Globus pallidus (tissue), 1 donor: ENCODE measurements at regions not wholly inside any gene's neighbourhood (a gene's known extent, or its start where the extent isn't known, plus 50 kb on each side); places are given as distances from the start of the nearest gene placed in this dataset.
"Not testable (repeated sequence)": the region's sequence is repeated elsewhere in the genome, so short reads cannot be mapped to it uniquely, and the experiment has no call there.

ENCODE experiments used
- DNase-seq: peaks from one replicate; pipeline ENCODE4 v3.0.0-alpha.2; 2015; ENCODE audit warnings: low spot score

GRCh38 chr6:7016226-7016625 lies 91.5 kb upstream of the RREB1 start:
- DNase-seq: no peak

GRCh38 chr6:7021301-7021700 lies 86.5 kb upstream of the RREB1 start:
- DNase-seq: no peak

GRCh38 chr6:7025861-7026260 lies 81.9 kb upstream of the RREB1 start:
- DNase-seq: no peak

- not testable (repeated sequence) for DNase-seq
Measured at GRCh38 chr6:7028963-7029362, 78.8 kb upstream of the RREB1 start.

- not testable (repeated sequence) for DNase-seq
Measured at GRCh38 chr6:7030968-7031367, 76.8 kb upstream of the RREB1 start.

- peak; percentile 29 for DNase-seq
Measured at GRCh38 chr6:7033202-7033601, 74.6 kb upstream of the RREB1 start.

- no peak for DNase-seq
Measured at GRCh38 chr6:7034055-7034454, 73.7 kb upstream of the RREB1 start.

- DNase-seq: peak; percentile 11
Measured at GRCh38 chr6:7035837-7036249, 71.9 kb upstream of the RREB1 start.

- no peak for DNase-seq
Measured at GRCh38 chr6:7041511-7042026, 66.2 kb upstream of the RREB1 start.

GRCh38 chr6:7042056-7042653 lies 65.6 kb upstream of the RREB1 start:
- peak; percentile 14 for DNase-seq

- DNase-seq: no peak
Measured at GRCh38 chr6:7042654-7043545, 64.9 kb upstream of the RREB1 start.

- no peak for DNase-seq
Measured at GRCh38 chr6:7045331-7045730, 62.4 kb upstream of the RREB1 start.

- DNase-seq: no peak
Measured at GRCh38 chr6:7045746-7046145, 62.0 kb upstream of the RREB1 start.

GRCh38 chr6:7047128-7047527 lies 60.6 kb upstream of the RREB1 start:
- DNase-seq: no peak

GRCh38 chr6:7047966-7048365 lies 59.8 kb upstream of the RREB1 start:
- DNase-seq: no peak

- no peak for DNase-seq
Measured at GRCh38 chr6:7048894-7049293, 58.9 kb upstream of the RREB1 start.

GRCh38 chr6:7050004-7050403 lies 57.8 kb upstream of the RREB1 start:
- DNase-seq: peak; percentile 11

- peak; percentile 10 for DNase-seq
Measured at GRCh38 chr6:7050872-7051779, 56.6 kb upstream of the RREB1 start.

- peak; percentile 20 for DNase-seq
Measured at GRCh38 chr6:7051780-7052442, 55.9 kb upstream of the RREB1 start.

GRCh38 chr6:7052443-7053011 lies 55.2 kb upstream of the RREB1 start:
- peak; percentile 24 for DNase-seq

- DNase-seq: peak; percentile 23
Measured at GRCh38 chr6:7053125-7053774, 54.5 kb upstream of the RREB1 start.
